ENCODE measurements at regions not wholly inside any gene's neighbourhood (a gene's known extent, or its start where the extent isn't known, plus 50 kb on each side); places are given as distances from the start of the nearest gene placed in this dataset.

DNA sequence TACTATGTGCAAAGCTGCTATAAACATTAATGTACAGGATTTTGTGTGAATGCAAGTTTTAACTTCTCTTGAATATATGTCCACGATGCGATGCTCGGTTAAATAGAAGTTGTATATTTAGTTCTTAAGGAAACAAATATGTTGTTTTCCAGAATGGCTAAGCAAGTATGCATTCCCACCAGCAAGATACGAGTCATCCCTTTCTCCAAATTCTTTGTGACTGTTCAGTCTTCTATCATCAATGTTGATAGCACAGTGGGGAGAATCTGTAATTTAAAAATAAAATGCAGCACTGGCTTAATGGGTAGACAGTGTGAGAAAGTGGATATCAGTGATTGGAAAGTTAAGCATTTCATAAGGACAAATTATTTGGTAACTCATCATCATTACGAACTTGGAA, 1340.8 kb downstream of the PCDH9 start:
- TF ChIP-seq MYC (IDR thresholded peaks at IDR 0.05; ENCODE audit: low read depth, low read length) (no peak), EZH2 (IDR thresholded peaks at IDR 0.05; ENCODE audit: borderline replicate concordance, low read depth, low read length, severe bottlenecking) (no peak), POLR2A (IDR thresholded peaks at IDR 0.05; ENCODE audit: low read depth, low read length) (no peak), POLR2AphosphoS5 (IDR thresholded peaks at IDR 0.05; ENCODE audit: insufficient read depth, low read depth, low read length) (no peak), JUN (IDR thresholded peaks at IDR 0.05; ENCODE audit: borderline replicate concordance, insufficient read depth, insufficient read length, low read depth) (no peak)
- TF ChIP-seq, protein P1, sequence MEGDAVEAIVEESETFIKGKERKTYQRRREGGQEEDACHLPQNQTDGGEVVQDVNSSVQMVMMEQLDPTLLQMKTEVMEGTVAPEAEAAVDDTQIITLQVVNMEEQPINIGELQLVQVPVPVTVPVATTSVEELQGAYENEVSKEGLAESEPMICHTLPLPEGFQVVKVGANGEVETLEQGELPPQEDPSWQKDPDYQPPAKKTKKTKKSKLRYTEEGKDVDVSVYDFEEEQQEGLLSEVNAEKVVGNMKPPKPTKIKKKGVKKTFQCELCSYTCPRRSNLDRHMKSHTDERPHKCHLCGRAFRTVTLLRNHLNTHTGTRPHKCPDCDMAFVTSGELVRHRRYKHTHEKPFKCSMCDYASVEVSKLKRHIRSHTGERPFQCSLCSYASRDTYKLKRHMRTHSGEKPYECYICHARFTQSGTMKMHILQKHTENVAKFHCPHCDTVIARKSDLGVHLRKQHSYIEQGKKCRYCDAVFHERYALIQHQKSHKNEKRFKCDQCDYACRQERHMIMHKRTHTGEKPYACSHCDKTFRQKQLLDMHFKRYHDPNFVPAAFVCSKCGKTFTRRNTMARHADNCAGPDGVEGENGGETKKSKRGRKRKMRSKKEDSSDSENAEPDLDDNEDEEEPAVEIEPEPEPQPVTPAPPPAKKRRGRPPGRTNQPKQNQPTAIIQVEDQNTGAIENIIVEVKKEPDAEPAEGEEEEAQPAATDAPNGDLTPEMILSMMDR (IDR thresholded peaks at IDR 0.05; ENCODE audit: extremely low read depth in 1 of 2, insufficient read depth in 1 of 2, low read depth in 1 of 2, low read length in 2 of 2), result no peak

All from endothelial cell of umbilical vein (primary cell).